Osteoblast (primary cell): ENCODE measurements at regions not wholly inside any gene's neighbourhood (a gene's known extent, or its start where the extent isn't known, plus 50 kb on each side); places are given as distances from the start of the nearest gene placed in this dataset.

Experiments
- DNase-seq: peaks from one replicate; pipeline ENCODE4 v3.0.0; 2011; ENCODE audit warnings: low spot score, mixed read lengths; ENCODE audit not compliant: insufficient read length; ENCODE audit errors: missing footprints
- H2AFZ ChIP-seq: 2 replicates; pipeline ENCODE4 v1.6.0; 2011; ENCODE audit warnings: mild to moderate bottlenecking, low read length
- H3K27ac ChIP-seq: 2 replicates; pipeline ENCODE4 v1.5.1; 2011; ENCODE audit warnings: mild to moderate bottlenecking, low read depth, low read length, moderate library complexity
- H3K27me3 ChIP-seq: 2 replicates; pipeline ENCODE4 v1.6.0; 2012; ENCODE audit warnings: mild to moderate bottlenecking, control low read depth, inconsistent platforms, low read length, moderate library complexity; ENCODE audit not compliant: insufficient read depth
- H3K36me3 ChIP-seq: 2 replicates; pipeline ENCODE4 v1.5.1; 2011; ENCODE audit warnings: mild to moderate bottlenecking, low read length, control low read depth, moderate library complexity; ENCODE audit not compliant: insufficient read depth
- H3K4me1 ChIP-seq: 2 replicates; pipeline ENCODE4 v1.5.1; 2011; ENCODE audit warnings: mild to moderate bottlenecking, low read length, control low read depth, moderate library complexity; ENCODE audit not compliant: insufficient read depth
- H3K4me2 ChIP-seq: 2 replicates; pipeline ENCODE4 v1.6.0; 2011; ENCODE audit warnings: mild to moderate bottlenecking, low read length; ENCODE audit not compliant: insufficient read depth
- H3K4me3 ChIP-seq: fragments of 200-600 bp; sonication (generic); 3 replicates; pipeline ENCODE4 v1.5.1; 2012; ENCODE audit warnings: mild to moderate bottlenecking, low read length, inconsistent platforms; ENCODE audit not compliant: insufficient read depth
- H3K79me2 ChIP-seq: 2 replicates; pipeline ENCODE4 v1.6.0; 2012; ENCODE audit warnings: mild to moderate bottlenecking, low read length, control low read depth, inconsistent platforms; ENCODE audit not compliant: insufficient read depth
- H3K9me3 ChIP-seq: 2 replicates; pipeline ENCODE4 v1.5.1; 2011; ENCODE audit warnings: low read depth, low read length, control low read depth
- H4K20me1 ChIP-seq: 2 replicates; pipeline ENCODE4 v1.6.0; 2012; ENCODE audit warnings: mild to moderate bottlenecking, low read length, control low read depth; ENCODE audit not compliant: insufficient read depth
- CTCF ChIP-seq: IDR thresholded peaks from 2 replicates; pipeline ENCODE4 v1.5.1; 2011; ENCODE audit warnings: mild to moderate bottlenecking, low read depth, low read length, moderate library complexity; ENCODE audit errors: extremely low read depth

GRCh38 chr2:83596592-83597282 lies 862.3 kb downstream of the SUCLG1 start:
- no peaks in the 10 kb centered on the region for H4K20me1 ChIP-seq
- no peak overlapping the region for H3K4me3 ChIP-seq
- H3K79me2 ChIP-seq = no peaks in the 10 kb centered on the region
- peaks cover 6% of the 10 kb centered on the region for H3K9me3 ChIP-seq
- TF ChIP-seq CTCF = no peak
- no peaks in the 10 kb centered on the region for H3K4me1 ChIP-seq
- H2AFZ ChIP-seq = no peak overlapping the region
- no peaks in the 10 kb centered on the region for H3K27me3 ChIP-seq
- H3K36me3 ChIP-seq = no peaks in the 10 kb centered on the region
- DNase-seq = no peak
- no peak overlapping the region for H3K4me2 ChIP-seq
- H3K27ac ChIP-seq = no peak overlapping the region

GRCh38 chr2:83595926-83596325 lies 863.2 kb downstream of the SUCLG1 start:
- H2AFZ ChIP-seq = no peak overlapping the region

GRCh38 chr2:83595121-83595690 lies 863.9 kb downstream of the SUCLG1 start:
- no peak for DNase-seq
- H3K9me3 ChIP-seq = peaks cover 6% of the 10 kb centered on the region
- H4K20me1 ChIP-seq = no peaks in the 10 kb centered on the region
- no peak overlapping the region for H3K4me2 ChIP-seq
- no peak overlapping the region for H3K27ac ChIP-seq
- no peaks in the 10 kb centered on the region for H3K79me2 ChIP-seq
- H2AFZ ChIP-seq = no peak overlapping the region
- no peak overlapping the region for H3K4me3 ChIP-seq
- H3K4me1 ChIP-seq = no peaks in the 10 kb centered on the region
- H3K27me3 ChIP-seq = no peaks in the 10 kb centered on the region
- H3K36me3 ChIP-seq = no peaks in the 10 kb centered on the region
- no peak for TF ChIP-seq CTCF

More at GRCh38 chr2:83595926-83596325, 863.2 kb downstream of the SUCLG1 start:
- no peak for DNase-seq
- no peaks in the 10 kb centered on the region for H3K36me3 ChIP-seq
- no peaks in the 10 kb centered on the region for H3K79me2 ChIP-seq
- no peak overlapping the region for H3K4me3 ChIP-seq
- H3K4me2 ChIP-seq = no peak overlapping the region
- no peak for TF ChIP-seq CTCF
- no peaks in the 10 kb centered on the region for H3K27me3 ChIP-seq
- no peak overlapping the region for H3K27ac ChIP-seq
- no peaks in the 10 kb centered on the region for H3K4me1 ChIP-seq
- peaks cover 6% of the 10 kb centered on the region for H3K9me3 ChIP-seq
- no peaks in the 10 kb centered on the region for H4K20me1 ChIP-seq

- H4K20me1 ChIP-seq = no peaks in the 10 kb centered on the region
- H3K4me2 ChIP-seq = no peak overlapping the region
- H3K4me3 ChIP-seq = no peak overlapping the region
Measured at GRCh38 chr2:83594241-83595120, 864.6 kb downstream of the SUCLG1 start.

More at GRCh38 chr2:83594241-83595120, 864.6 kb downstream of the SUCLG1 start:
- H3K27me3 ChIP-seq = no peaks in the 10 kb centered on the region
- peaks cover 6% of the 10 kb centered on the region for H3K9me3 ChIP-seq
- DNase-seq = no peak
- H3K79me2 ChIP-seq = no peaks in the 10 kb centered on the region
- H3K4me1 ChIP-seq = no peaks in the 10 kb centered on the region
- TF ChIP-seq CTCF = no peak
- H3K36me3 ChIP-seq = no peaks in the 10 kb centered on the region
- H2AFZ ChIP-seq = no peak overlapping the region
- H3K27ac ChIP-seq = no peak overlapping the region
